ENCODE measurements at regions not wholly inside any gene's neighbourhood (a gene's known extent, or its start where the extent isn't known, plus 50 kb on each side); places are given as distances from the start of the nearest gene placed in this dataset.

DNA sequence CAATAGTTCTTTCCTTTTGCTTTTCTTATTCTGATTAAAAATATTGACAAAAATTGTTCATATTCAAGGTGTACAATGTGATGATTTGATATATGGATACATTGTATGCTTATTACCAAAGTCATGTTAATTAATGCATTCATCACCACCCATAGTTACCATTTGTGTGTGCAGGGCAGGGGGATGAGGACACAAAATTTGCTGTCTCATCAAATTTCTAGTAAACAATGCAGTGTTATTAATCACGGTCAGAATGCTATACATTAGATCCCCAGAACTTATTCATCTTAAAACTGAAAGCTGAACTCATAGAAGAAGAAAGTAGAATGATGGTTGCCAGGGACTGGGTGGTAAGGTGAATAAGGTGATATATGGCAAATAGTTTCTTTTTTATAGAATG is 303.7 kb upstream of the SLC24A2 start:
- no peaks in the 10 kb centered on the region for H4K20me1 ChIP-seq (ENCODE audit: insufficient read depth, low read length)
- intact Hi-C loops (cut with micrococcal nuclease), result no loop called here
- H4K5ac ChIP-seq (ENCODE audit: low read depth, low read length), result no peak overlapping the region
- no TSS peak for BruUV-seq (replicated peaks)
- no peak overlapping the region for H2BK120ac ChIP-seq (ENCODE audit: low read depth, low read length)
- no peak overlapping the region for H3K56ac ChIP-seq (ENCODE audit: extremely low read depth, insufficient read depth, low read length)
- H3K4me2 ChIP-seq (ENCODE audit: low read depth, low read length), result no peak overlapping the region
- H3K9me3 ChIP-seq (ENCODE audit: control insufficient read depth, insufficient read depth, low read length), result no peaks in the 10 kb centered on the region
- no peak for ATAC-seq (ENCODE audit: low read depth)
- no peak overlapping the region for H3K4me3 ChIP-seq (ENCODE audit: insufficient read depth, low read depth, low read length)
- in situ Hi-C loops (cut with MboI; ENCODE audit: low sequenced_read_pairs), result no loop called here
- H2AFZ ChIP-seq (replicated peaks; ENCODE audit: low read length, poor library complexity), result no peak overlapping the region
- TF ChIP-seq RFX5 (IDR thresholded peaks at IDR 0.05; ENCODE audit: low read depth, low read length) (no peak), MAFK (IDR thresholded peaks at IDR 0.05; ENCODE audit: low read depth, low read length) (peak; percentile 95)
- no peak overlapping the region for H3K4ac ChIP-seq (ENCODE audit: low read depth, low read length)
- no peak overlapping the region for H3K23ac ChIP-seq (ENCODE audit: low read depth, low read length)
- no peak overlapping the region for H3K27ac ChIP-seq (ENCODE audit: insufficient read depth, low read length)
- no peaks in the 10 kb centered on the region for H3K36me3 ChIP-seq (ENCODE audit: control insufficient read depth, insufficient read depth, low read length)
- ChIA-PET POLR2A (ENCODE audit: unreplicated experiment) (no interaction called here), CTCF (no interaction called here)
- H3K27me3 ChIP-seq (ENCODE audit: control insufficient read depth, insufficient read depth, low read length), result no peaks in the 10 kb centered on the region
- dilution Hi-C loops (cut with HindIII; ENCODE audit: low sequenced_read_pairs, unreplicated experiment), result no loop called here
- H2AK9ac ChIP-seq (replicated peaks; ENCODE audit: low read depth, low read length, poor library complexity), result no peak overlapping the region
- H3K14ac ChIP-seq (replicated peaks; ENCODE audit: low read depth, low read length), result no peak overlapping the region
- no peaks in the 10 kb centered on the region for H3K9me1 ChIP-seq (ENCODE audit: insufficient read depth, low read length)
- no peak overlapping the region for H4K8ac ChIP-seq (ENCODE audit: low read depth in 2 of 2, low read length in 2 of 2)
- no peak for DNase-seq
- H2BK20ac ChIP-seq (ENCODE audit: low read depth, low read length), result no peak overlapping the region
- no peak overlapping the region for H2BK5ac ChIP-seq (ENCODE audit: low read depth, low read length, poor library complexity, severe bottlenecking)
- H3K79me1 ChIP-seq (ENCODE audit: low read depth in 1 of 2, low read length in 2 of 2), result no peaks in the 10 kb centered on the region
- H3K9ac ChIP-seq (ENCODE audit: low read depth, low read length), result no peak overlapping the region
- H2BK15ac ChIP-seq (ENCODE audit: low read depth, low read length), result no peak overlapping the region
- no peaks in the 10 kb centered on the region for H3K4me1 ChIP-seq (ENCODE audit: control insufficient read depth, insufficient read depth, low read length)
- H3K18ac ChIP-seq (ENCODE audit: low read depth, low read length), result no peak overlapping the region
- no peak overlapping the region for H2AK5ac ChIP-seq (ENCODE audit: low read depth, low read length)
- WGBS, 2 experiments (ENCODE audit: extremely low coverage in 2 of 2, insufficient read length in 1 of 2), result no CpG with 5 or more reads among the region's 1 CpG
- H4K91ac ChIP-seq (ENCODE audit: insufficient read depth, low read depth, low read length), result no peak overlapping the region
